GM23248 (cell line): ENCODE measurements at regions not wholly inside any gene's neighbourhood (a gene's known extent, or its start where the extent isn't known, plus 50 kb on each side); places are given as distances from the start of the nearest gene placed in this dataset.

Experiments
- EZH2 ChIP-seq: fragments of 200-600 bp; sonication (generic); IDR thresholded peaks from 2 replicates; pipeline ENCODE4 v1.6.1; 2018; ENCODE audit warnings: antibody characterized with exemption, mild to moderate bottlenecking; ENCODE audit not compliant: insufficient read depth, poor library complexity, severe bottlenecking
- EZH2phosphoT487 ChIP-seq: fragments of 200-600 bp; sonication (generic); IDR thresholded peaks from 2 replicates; pipeline ENCODE4 v1.6.1; 2018; ENCODE audit warnings: antibody characterized with exemption, moderate library complexity, mild to moderate bottlenecking, low read depth; ENCODE audit not compliant: insufficient read depth

DNA sequence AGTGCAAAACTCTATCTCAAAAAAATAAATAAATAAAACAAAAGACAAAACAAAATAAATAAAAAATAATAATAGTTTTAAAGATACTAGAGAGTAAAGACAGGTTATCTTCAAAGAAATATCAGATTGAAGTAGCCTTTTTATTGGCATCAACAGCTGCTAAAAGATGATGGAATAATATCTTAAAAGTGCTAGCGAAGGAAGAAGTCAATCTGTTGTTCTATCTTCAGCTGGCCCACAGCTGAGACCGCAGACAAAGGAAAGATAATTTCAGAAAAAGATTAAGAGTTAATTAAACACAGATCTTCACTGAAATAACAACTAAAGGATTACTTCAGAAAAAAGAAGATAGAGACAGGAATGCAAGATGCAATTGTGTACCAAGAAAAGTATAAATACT lies 130.2 kb upstream of the PKDCC start:
- no peak for TF ChIP-seq EZH2
- TF ChIP-seq EZH2phosphoT487 = no peak
